ENCODE measurements at regions not wholly inside any gene's neighbourhood (a gene's known extent, or its start where the extent isn't known, plus 50 kb on each side); places are given as distances from the start of the nearest gene placed in this dataset.

DNA sequence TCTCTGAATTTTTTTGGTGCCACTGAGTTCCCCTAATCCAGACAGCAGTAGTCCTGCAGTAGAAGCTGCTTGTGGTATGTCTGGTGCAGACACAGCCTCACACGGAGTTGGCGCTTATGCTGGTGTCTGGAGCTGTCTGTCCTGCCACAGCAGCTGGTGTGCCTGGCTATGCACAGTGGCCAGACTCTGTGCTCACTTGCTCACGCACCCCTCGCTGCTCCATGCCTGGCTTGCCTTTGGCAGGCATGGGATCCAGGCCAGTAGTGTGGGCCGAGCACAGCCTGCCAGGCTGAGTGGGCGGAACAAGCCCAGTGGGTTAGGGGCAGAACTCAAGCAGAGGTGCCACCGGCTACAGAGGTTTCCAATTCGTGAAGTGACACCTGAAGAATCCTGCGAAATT is 845.9 kb upstream of the PCDH9 start (continued):
- no peak for TF ChIP-seq KDM4A (IDR thresholded peaks at IDR 0.05; ENCODE audit: low read depth, low read length, severe bottlenecking)
- TF ChIP-seq SAP30 (IDR thresholded peaks at IDR 0.05; ENCODE audit: insufficient read depth, insufficient replicate concordance, low read length), result no peak

Data from H1 (cell line).